ENCODE measurements at regions not wholly inside any gene's neighbourhood (a gene's known extent, or its start where the extent isn't known, plus 50 kb on each side); places are given as distances from the start of the nearest gene placed in this dataset.
"Not testable (repeated sequence)": the region's sequence is repeated elsewhere in the genome, so short reads cannot be mapped to it uniquely, and the experiment has no call there.

DNA sequence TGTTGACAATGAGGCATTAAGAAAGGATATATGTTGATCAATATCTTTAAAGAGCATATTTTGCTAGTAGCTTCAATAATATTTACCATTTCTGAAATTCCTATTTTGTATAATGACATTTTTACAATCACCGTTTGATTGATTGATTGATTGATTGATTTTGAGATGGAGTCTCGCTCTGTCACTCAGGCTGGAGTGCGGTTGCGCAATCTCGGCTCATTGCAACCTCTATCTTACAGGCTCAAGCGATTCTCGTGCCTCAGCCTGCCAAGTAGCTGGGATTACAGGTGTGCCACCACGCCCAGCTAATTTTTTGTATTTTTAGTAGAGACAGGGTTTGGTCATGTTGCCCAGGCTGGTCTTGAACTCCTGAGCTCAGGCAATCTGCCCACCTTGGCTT is 150.9 kb upstream of the TEX13D start:
- H3K4me3 ChIP-seq; DNase-seq; H3K9me3 ChIP-seq; H3K27me3 ChIP-seq; intact Hi-C loops (cut with DNase I); ATAC-seq; H3K36me3 ChIP-seq; H3K4me1 ChIP-seq; H3K27ac ChIP-seq: not testable (repeated sequence)
- 84 to 94% (median 90%) methylated on average over 7 to 8 of the region's 8 CpGs for WGBS, 4 donors

DNA sequence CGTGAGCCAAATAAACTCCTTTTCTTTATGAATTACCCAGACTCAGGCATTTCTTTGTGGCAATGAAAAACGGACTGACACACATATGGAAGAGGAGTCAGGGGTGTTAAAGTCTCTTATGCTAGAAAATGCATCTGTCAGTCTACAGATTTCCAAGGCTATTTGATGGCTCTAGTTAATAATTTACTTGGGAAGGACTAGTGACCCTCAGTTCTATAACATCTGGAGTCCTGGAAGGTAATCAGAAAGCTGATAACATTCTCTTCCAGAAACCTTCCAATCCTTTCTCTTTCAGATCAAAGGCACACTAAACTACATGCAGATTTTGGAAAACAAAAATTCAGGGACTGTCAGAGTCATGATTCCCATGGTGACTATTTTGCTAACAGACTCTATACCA is 142.0 kb upstream of the TEX13D start:
- no peaks in the 10 kb centered on the region for H3K27me3 ChIP-seq
- H3K9me3 ChIP-seq: no peaks in the 10 kb centered on the region
- no peak for TF ChIP-seq POLR2A (IDR thresholded peaks at IDR 0.05)
- TF ChIP-seq, protein P1, sequence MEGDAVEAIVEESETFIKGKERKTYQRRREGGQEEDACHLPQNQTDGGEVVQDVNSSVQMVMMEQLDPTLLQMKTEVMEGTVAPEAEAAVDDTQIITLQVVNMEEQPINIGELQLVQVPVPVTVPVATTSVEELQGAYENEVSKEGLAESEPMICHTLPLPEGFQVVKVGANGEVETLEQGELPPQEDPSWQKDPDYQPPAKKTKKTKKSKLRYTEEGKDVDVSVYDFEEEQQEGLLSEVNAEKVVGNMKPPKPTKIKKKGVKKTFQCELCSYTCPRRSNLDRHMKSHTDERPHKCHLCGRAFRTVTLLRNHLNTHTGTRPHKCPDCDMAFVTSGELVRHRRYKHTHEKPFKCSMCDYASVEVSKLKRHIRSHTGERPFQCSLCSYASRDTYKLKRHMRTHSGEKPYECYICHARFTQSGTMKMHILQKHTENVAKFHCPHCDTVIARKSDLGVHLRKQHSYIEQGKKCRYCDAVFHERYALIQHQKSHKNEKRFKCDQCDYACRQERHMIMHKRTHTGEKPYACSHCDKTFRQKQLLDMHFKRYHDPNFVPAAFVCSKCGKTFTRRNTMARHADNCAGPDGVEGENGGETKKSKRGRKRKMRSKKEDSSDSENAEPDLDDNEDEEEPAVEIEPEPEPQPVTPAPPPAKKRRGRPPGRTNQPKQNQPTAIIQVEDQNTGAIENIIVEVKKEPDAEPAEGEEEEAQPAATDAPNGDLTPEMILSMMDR (IDR thresholded peaks at IDR 0.05): no peak
- ATAC-seq: no peak
- WGBS, 4 donors: 41 to 83% (median 67%) methylated on average over 2 of the region's 2 CpGs
- H3K27ac ChIP-seq: no peak overlapping the region
- no peak overlapping the region for H3K4me3 ChIP-seq
- DNase-seq: no peak
- intact Hi-C loops (cut with DNase I): no loop called here
- H3K36me3 ChIP-seq: no peaks in the 10 kb centered on the region
- H3K4me1 ChIP-seq: peaks cover 0 to 14% (median 3%) of the 10 kb centered on the region in 12 donors

DNA sequence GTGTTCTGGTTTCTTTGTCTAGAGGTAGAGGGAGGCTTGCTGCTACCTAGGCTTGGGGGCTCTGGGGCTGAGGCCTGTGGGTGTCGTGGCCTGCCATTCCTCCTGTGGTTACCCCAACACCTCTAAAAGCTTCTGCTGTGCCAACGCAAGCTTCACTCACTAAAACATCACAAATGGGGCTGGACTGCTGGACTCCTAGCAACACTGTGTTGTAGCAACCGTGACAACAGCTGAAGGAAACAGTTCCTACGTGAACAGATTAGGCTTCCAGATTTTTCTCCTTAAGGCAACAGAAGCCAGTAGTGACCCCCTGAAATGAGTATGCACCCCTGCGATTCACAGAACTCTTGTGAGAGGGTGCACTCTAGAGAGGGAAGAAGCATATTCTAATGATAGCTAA is 138.3 kb upstream of the TEX13D start:
- H3K27ac ChIP-seq: peak overlapping the region in 6 of 12 donors; percentile 43 to 69 (median 51)

DNA sequence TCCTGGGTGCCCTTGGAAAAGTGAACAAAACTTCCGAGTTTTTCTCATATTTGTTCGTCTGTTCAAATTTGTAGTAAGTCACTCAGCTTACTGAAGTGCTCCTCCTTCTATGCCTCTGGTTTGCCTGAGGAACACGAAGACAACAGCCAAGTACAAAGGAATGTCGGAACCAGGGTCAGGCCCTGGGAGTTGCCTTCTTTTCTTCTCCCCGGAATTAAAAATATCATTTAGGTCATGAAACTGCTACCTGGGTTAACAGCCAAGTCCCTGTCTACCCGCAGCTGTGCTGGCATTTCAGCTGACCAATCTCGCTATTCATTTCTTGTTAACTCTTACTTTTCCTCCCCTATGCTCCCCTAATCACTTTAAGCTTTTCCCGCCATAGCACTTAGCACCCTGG is 137.6 kb upstream of the TEX13D start:
- TF ChIP-seq, protein P1 (IDR thresholded peaks at IDR 0.05): no peak
- no peak for TF ChIP-seq POLR2A (IDR thresholded peaks at IDR 0.05)
- H3K27me3 ChIP-seq: no peaks in the 10 kb centered on the region
- intact Hi-C loops (cut with DNase I): no loop called here
- H3K4me1 ChIP-seq: peaks cover 0 to 15% (median 3%) of the 10 kb centered on the region in 12 donors
- DNase-seq (no peak), ATAC-seq (peak; percentile 59 to 83 (median 64))
- H3K36me3 ChIP-seq: no peaks in the 10 kb centered on the region
- 24 to 47% (median 34%) methylated on average over 8 of the region's 8 CpGs for WGBS, 4 donors
- H3K9me3 ChIP-seq: no peaks in the 10 kb centered on the region
- H3K27ac ChIP-seq: peak overlapping the region in 6 of 12 donors; percentile 18 to 69 (median 51)
- peak overlapping the region in 1 of 12 donors; percentile 13 for H3K4me3 ChIP-seq

More for the DNA sequence above, 138.3 kb upstream of the TEX13D start:
- no peak for TF ChIP-seq POLR2A (IDR thresholded peaks at IDR 0.05)
- TF ChIP-seq, protein P1 (IDR thresholded peaks at IDR 0.05): no peak
- intact Hi-C loops (cut with DNase I): no loop called here
- 21 to 51% (median 38%) methylated on average over 5 of the region's 5 CpGs for WGBS, 4 donors
- peak; percentile 82 to 96 (median 88) for ATAC-seq
- H3K36me3 ChIP-seq: no peaks in the 10 kb centered on the region
- H3K27me3 ChIP-seq: no peaks in the 10 kb centered on the region
- H3K9me3 ChIP-seq: no peaks in the 10 kb centered on the region
- peaks cover 0 to 15% (median 3%) of the 10 kb centered on the region in 12 donors for H3K4me1 ChIP-seq
- H3K4me3 ChIP-seq: peak overlapping the region in 1 of 12 donors; percentile 13
- DNase-seq: peak in 3 of 5 donors; percentile 8 to 52 (median 26)

DNA sequence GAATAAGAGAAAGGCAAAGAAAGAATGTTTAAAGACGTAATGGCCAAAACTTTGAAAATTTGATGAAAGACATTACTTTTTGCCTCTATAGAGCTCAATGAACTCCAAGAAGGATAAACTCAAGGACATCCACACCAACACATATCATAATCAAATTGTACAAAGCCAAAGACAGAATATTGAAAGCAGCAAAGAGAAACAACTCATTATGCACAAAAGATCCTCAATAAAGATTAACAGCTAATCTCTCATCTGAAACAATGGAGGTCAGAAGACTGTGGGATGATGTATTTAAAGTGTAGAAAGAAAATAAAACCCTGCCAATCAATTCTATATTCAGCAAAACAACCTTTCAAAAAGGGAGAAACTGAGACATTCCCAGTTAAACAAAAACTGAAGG is 129.1 kb upstream of the TEX13D start:
- Histone ChIP-seq H3K4me3 (no peak overlapping the region), H3K27ac (no peak overlapping the region), H3K27me3 (peaks cover 0 to 4% (median 0%) of the 10 kb centered on the region in 9 donors), H3K4me1 (no peaks in the 10 kb centered on the region), H3K36me3 (no peaks in the 10 kb centered on the region), H3K9me3 (peaks cover 0 to 8% (median 0%) of the 10 kb centered on the region in 12 donors)
- intact Hi-C loops (cut with DNase I): no loop called here
- 80 to 100% (median 93%) methylated on average over 1 of the region's 1 CpG for WGBS, 4 donors
- TF ChIP-seq, protein P1 (IDR thresholded peaks at IDR 0.05): no peak
- no peak for TF ChIP-seq POLR2A (IDR thresholded peaks at IDR 0.05)
- DNase-seq (no peak), ATAC-seq (no peak)

Measured in heart left ventricle (tissue), 16 donors.